Natural killer cell treated with Interleukin-12 subunit alpha and Interleukin-12 subunit beta and Interleukin-15 and Interleukin-18, amount 100 ng/mL, for 72 hours (primary cell): ENCODE measurements at regions not wholly inside any gene's neighbourhood (a gene's known extent, or its start where the extent isn't known, plus 50 kb on each side); places are given as distances from the start of the nearest gene placed in this dataset.
"Not testable (repeated sequence)": the region's sequence is repeated elsewhere in the genome, so short reads cannot be mapped to it uniquely, and the experiment has no call there.

Experiments
- ATAC-seq, 2 donors: fragments of 150-1000 bp; cut with Tn5 transposase in 1 of 2; sonication (Bioruptor Pico), chemical (Tn5 transposase) in 1 of 2; 2 replicates each; pipeline ENCODE4 v1.10.0; 2021
- DNase-seq: peaks from one replicate; pipeline ENCODE4 v3.0.0; 2022; ENCODE audit warnings: low spot score
- H3K27ac Mint-ChIP-seq, 2 donors: 1 replicate in 1 of 2; 2 replicates in 1 of 2; pipeline ENCODE4 v1.8.0; 2022; ENCODE audit warnings: mixed read lengths in 2 of 2, mild to moderate bottlenecking in 1 of 2, moderate library complexity in 1 of 2
- H3K27me3 Mint-ChIP-seq, 2 donors: 1 replicate in 1 of 2; 2 replicates in 1 of 2; pipeline ENCODE4 v1.8.0; 2022; ENCODE audit warnings: mixed read lengths in 2 of 2
- H3K36me3 Mint-ChIP-seq: one replicate; pipeline ENCODE4 v1.8.0; 2022; ENCODE audit warnings: mixed read lengths
- H3K4me1 Mint-ChIP-seq, 2 donors: 1 replicate in 1 of 2; 2 replicates in 1 of 2; pipeline ENCODE4 v1.8.0; 2022; ENCODE audit warnings: low read depth in 2 of 2, mixed read lengths in 2 of 2, mild to moderate bottlenecking in 1 of 2
- H3K4me3 Mint-ChIP-seq: one replicate; pipeline ENCODE4 v1.8.0; 2022; ENCODE audit warnings: mixed read lengths
- H3K9me3 Mint-ChIP-seq: 2 replicates; pipeline ENCODE4 v1.8.0; 2022; ENCODE audit warnings: mixed read lengths

DNA sequence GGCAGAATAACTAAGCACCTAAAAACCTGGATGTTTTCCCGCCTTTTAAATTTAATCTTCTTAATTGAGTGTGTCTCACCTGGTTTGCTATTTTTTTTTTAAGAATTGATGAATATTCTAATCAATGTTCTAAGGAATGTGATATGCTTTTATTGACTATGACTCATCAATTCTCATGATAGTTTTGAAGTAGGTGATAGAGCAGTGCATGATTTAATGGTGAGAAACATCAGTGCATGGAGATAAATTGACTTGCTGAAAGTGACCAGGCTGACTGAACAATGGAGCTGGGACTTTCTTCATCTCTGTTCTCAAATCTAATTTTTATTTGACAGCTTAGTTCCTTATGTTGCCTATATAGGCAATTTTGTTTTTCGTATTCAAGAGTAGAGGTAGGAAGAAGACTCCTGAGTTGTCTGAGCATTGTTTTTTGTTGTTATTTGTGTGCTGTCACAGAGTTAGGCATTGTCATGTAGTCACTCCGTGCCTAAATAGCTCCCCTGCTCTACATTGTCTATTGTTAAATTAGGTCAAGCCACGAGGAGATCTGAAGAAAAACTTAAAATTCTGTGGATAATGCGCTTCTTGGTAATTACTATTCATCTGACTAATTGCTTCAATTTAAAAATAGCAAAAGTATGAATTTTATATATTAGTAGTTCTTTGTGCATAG lies 59.0 kb upstream of the NUTM2F start:
- H3K27me3 Mint-ChIP-seq, DNase-seq, H3K9me3 Mint-ChIP-seq, ATAC-seq, H3K36me3 Mint-ChIP-seq, H3K4me3 Mint-ChIP-seq: not testable (repeated sequence)
- Mint-ChIP-seq H3K4me1 (peaks cover 18 to 33% of the 10 kb centered on the region in 2 donors), H3K27ac (peak overlapping the region in 1 of 2 donors; percentile 38)

GRCh38 chr9:94388011-94388406 lies 59.6 kb upstream of the NUTM2F start:
- H3K4me3 Mint-ChIP-seq, H3K27me3 Mint-ChIP-seq, H3K27ac Mint-ChIP-seq, ATAC-seq, H3K36me3 Mint-ChIP-seq, H3K9me3 Mint-ChIP-seq, DNase-seq: not testable (repeated sequence)
- H3K4me1 Mint-ChIP-seq: peaks cover 18 to 33% of the 10 kb centered on the region in 2 donors

DNA sequence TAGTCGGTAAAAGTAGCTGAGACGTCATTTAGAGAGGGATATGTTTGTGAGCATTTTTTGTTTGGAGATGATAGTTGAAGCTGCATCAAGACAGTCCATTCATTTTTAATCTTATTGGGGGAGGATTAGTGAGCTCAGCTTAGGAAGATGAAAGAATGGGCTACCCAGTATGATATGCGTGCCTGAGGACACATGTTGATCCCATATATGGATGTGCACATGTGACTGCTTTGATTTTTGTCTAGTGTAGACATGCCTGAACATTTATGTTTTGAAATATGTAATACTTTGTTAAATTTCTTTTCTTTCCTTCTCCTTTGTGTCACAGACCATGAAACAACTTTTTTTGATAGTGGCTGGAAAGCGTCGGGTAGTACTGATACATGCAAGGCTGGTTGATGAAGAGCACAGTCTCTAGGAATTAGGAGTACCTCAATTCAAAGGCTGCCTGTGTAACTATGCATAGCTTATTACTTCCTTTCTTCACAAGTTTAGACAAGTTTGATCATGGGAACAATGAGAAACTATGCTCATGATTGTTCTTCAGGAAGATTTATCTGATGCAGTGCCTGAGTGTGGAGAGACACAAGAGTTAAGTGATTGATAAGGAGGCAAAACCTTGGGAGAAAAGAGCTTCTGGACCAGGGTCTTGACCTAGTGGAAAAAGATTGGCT lies 62.1 kb upstream of the NUTM2F start:
- DNase-seq, H3K9me3 Mint-ChIP-seq, H3K36me3 Mint-ChIP-seq, H3K27me3 Mint-ChIP-seq, H3K4me3 Mint-ChIP-seq, H3K27ac Mint-ChIP-seq, ATAC-seq: not testable (repeated sequence)
- peaks cover 17 to 27% of the 10 kb centered on the region in 2 donors for H3K4me1 Mint-ChIP-seq

DNA sequence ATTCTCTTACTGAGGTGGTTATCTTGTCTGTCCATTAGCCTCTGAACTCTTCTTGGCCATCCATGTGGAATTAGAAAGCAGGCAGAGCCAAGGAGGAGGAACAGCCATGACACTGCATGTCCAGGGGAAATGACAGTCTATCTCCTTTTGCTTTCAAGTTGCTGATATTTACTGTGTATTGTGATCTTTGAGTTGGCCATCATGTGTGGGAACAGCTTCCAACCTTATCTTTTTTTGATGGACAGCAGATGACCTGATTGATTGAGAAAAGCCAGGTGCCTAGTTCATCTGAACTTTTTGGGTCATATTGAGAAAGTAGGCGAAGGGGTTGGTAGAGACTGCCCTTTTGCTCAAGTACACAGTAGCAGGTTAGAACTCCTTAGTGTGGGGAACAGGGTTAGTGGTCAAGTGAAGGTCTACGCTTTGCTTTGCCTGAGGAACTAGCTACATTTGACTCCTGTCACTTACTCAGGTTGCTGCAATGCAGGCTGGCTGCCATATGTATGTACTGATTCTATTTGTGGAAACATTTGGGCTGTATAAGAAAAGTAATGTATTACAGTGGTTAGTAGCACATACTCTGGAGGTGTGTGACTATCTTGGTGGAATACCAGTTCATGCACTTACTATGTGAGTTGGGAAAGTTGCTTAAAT lies 64.7 kb upstream of the NUTM2F start:
- ATAC-seq, H3K27me3 Mint-ChIP-seq, H3K27ac Mint-ChIP-seq, H3K4me3 Mint-ChIP-seq, H3K36me3 Mint-ChIP-seq, DNase-seq, H3K9me3 Mint-ChIP-seq: not testable (repeated sequence)
- H3K4me1 Mint-ChIP-seq: peaks cover 13 to 15% of the 10 kb centered on the region in 2 donors

DNA sequence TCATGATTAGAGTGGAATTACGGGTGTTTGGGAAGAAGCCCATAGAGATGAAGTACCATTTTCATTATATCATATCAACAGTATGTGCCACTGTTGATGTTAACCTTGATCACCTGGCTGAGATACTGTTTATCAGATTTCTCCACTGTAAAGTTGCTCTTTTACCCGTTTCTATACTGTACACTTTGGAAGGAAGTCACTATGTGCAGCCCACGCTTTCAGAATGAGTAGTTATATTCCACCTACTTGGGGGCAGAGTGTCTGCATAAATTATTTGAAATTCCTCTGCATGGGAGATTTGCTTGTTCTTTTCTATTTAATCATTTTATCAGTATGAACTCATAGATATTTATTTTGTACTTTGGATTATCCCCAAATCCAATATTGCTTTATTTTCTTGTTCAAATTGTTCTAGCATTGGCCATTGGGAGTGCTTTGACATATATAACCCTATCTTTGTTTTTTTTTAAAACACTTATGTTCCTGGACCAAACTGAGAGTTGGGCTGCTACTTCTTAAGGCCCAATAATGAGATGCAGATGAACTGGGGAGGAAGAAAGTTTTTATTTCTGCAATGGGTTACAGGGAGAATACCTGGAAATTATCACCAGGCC lies 69.4 kb upstream of the NUTM2F start:
- peaks cover 12 to 14% of the 10 kb centered on the region in 2 donors for H3K4me1 Mint-ChIP-seq
- not testable (repeated sequence) for H3K27me3 Mint-ChIP-seq, DNase-seq, H3K36me3 Mint-ChIP-seq, H3K27ac Mint-ChIP-seq, H3K9me3 Mint-ChIP-seq, ATAC-seq, H3K4me3 Mint-ChIP-seq

DNA sequence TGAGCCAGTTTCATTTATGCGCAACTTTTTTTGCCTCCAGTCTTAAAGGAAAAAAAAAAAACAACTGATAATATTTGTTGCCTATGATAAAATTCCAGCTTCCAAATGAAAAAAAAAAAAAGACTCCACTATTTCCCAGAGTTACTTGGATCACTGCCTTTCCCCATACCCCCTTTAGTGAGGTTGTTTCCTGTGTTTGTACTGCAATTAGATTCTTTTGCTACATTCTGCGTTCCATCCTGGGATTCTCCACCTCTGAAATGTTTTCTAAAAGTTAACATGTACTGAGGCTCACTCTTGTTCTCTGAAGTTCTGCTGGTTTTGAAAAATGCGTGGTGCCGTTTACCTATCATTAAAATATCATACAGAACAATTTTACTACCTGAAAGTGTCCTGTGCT lies 72.0 kb upstream of the NUTM2F start:
- ATAC-seq, DNase-seq, H3K36me3 Mint-ChIP-seq, H3K27ac Mint-ChIP-seq, H3K4me3 Mint-ChIP-seq, H3K27me3 Mint-ChIP-seq, H3K9me3 Mint-ChIP-seq: not testable (repeated sequence)
- H3K4me1 Mint-ChIP-seq: peaks cover 14 to 16% of the 10 kb centered on the region in 2 donors

GRCh38 chr9:94402795-94403194 lies 74.4 kb upstream of the NUTM2F start:
- not testable (repeated sequence) for DNase-seq, H3K27ac Mint-ChIP-seq, H3K36me3 Mint-ChIP-seq, H3K27me3 Mint-ChIP-seq, ATAC-seq, H3K4me1 Mint-ChIP-seq, H3K9me3 Mint-ChIP-seq, H3K4me3 Mint-ChIP-seq

- ATAC-seq, H3K4me1 Mint-ChIP-seq, H3K36me3 Mint-ChIP-seq, DNase-seq, H3K9me3 Mint-ChIP-seq, H3K4me3 Mint-ChIP-seq, H3K27ac Mint-ChIP-seq, H3K27me3 Mint-ChIP-seq: not testable (repeated sequence)
Measured at GRCh38 chr9:94403571-94403970, 75.1 kb upstream of the NUTM2F start.

DNA sequence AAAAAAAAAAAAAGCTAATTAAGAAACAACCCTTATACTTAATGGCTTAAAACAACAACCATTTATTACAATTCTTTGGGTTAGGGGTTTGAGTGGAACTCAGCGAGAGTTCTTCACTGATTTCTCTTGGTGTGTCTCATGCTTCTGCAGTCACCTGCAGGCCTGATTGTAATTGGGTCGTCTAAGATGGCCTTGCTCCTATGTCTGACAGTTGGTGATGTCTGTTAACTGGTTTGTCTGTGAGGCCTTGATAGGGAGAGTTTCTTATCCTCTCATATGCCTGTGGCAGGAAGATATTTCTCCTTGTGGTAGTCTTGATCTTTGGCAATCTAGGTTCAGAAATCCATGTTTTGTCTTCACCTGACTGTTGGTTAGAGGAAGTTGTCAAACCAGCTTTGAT lies 85.2 kb upstream of the NUTM2F start:
- not testable (repeated sequence) for H3K27ac Mint-ChIP-seq, H3K9me3 Mint-ChIP-seq, DNase-seq, H3K36me3 Mint-ChIP-seq, ATAC-seq, H3K4me3 Mint-ChIP-seq, H3K27me3 Mint-ChIP-seq
- H3K4me1 Mint-ChIP-seq: peaks cover 11 to 18% of the 10 kb centered on the region in 2 donors

DNA sequence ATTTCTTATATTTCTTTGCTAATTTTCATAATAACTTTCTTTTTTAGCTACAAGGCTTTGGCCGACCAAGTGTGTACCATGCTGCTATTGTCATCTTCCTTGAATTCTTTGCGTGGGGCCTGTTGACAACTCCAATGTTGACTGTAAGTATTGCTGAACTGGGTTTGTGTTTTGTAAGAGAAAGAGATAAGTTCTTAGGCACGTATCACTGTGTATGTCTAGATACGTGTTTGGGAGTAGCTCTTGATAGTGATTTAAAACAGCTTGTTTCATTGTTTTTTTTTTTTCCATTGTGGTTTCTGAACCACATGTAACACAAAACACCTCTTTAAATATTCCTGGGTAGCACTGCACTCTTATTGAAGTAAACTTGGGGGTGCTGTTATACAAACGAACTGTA lies 86.7 kb upstream of the NUTM2F start:
- H3K4me3 Mint-ChIP-seq, H3K27me3 Mint-ChIP-seq, ATAC-seq, DNase-seq, H3K9me3 Mint-ChIP-seq, H3K36me3 Mint-ChIP-seq: not testable (repeated sequence)
- H3K27ac Mint-ChIP-seq: peak overlapping the region in 1 of 2 donors; percentile 70
- peaks cover 5 to 16% of the 10 kb centered on the region in 2 donors for H3K4me1 Mint-ChIP-seq

- H3K4me1 Mint-ChIP-seq, DNase-seq, H3K4me3 Mint-ChIP-seq, H3K36me3 Mint-ChIP-seq, H3K27ac Mint-ChIP-seq, H3K9me3 Mint-ChIP-seq, H3K27me3 Mint-ChIP-seq, ATAC-seq: not testable (repeated sequence)
Measured at GRCh38 chr9:94420098-94420497, 91.7 kb upstream of the NUTM2F start.

DNA sequence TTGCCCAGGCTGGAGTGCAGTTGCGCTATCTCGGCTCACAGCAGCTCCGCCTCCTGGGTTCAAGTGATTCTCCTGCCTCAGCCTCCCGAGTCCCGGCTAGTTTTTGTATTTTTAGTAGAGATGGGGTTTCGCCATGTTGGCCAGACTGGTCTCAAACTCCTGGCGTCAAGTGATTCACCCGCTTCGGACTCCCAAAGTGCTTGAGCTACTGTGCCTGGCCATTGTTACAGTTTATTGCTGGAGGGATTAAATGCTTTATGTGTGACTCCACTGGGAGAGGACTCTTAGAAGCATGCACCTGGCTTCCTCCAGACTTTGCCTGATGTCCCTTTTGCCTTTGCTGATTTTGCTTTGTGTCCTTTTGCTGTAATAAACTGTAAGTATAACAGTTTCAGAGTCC lies 93.5 kb upstream of the NUTM2F start:
- H3K36me3 Mint-ChIP-seq, H3K4me3 Mint-ChIP-seq, H3K9me3 Mint-ChIP-seq, ATAC-seq, H3K4me1 Mint-ChIP-seq, H3K27me3 Mint-ChIP-seq, DNase-seq, H3K27ac Mint-ChIP-seq: not testable (repeated sequence)

DNA sequence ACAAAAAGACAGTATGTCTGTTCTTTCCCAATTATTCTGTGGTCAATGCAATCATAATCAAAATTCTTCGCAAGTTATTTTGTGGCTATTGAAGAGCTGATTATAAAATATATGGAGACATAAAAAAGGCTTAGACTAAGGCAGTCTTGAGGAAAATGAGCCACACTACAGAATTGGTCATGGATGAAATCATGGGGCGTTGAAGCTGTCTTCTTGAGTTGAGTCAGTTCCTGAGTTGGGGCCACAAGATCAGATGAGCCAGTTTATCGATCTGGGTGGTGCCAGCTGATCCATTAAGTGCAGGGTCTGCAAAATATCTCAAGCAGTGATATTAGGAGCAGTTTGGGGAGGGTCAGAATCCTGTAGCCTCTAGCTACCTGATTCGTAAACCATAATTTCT lies 96.9 kb upstream of the NUTM2F start:
- not testable (repeated sequence) for H3K4me3 Mint-ChIP-seq, H3K36me3 Mint-ChIP-seq, DNase-seq, H3K9me3 Mint-ChIP-seq, ATAC-seq, H3K27me3 Mint-ChIP-seq, H3K27ac Mint-ChIP-seq, H3K4me1 Mint-ChIP-seq

GRCh38 chr9:94437128-94437527 lies 108.7 kb upstream of the NUTM2F start:
- DNase-seq, H3K27ac Mint-ChIP-seq, H3K27me3 Mint-ChIP-seq, H3K4me1 Mint-ChIP-seq, H3K4me3 Mint-ChIP-seq, H3K9me3 Mint-ChIP-seq, H3K36me3 Mint-ChIP-seq, ATAC-seq: not testable (repeated sequence)
